Ovary (tissue), 3 donors: ENCODE measurements at regions not wholly inside any gene's neighbourhood (a gene's known extent, or its start where the extent isn't known, plus 50 kb on each side); places are given as distances from the start of the nearest gene placed in this dataset.

ENCODE experiments used
- EP300 ChIP-seq: sonication (generic); formaldehyde crosslinking; IDR thresholded peaks from one replicate; pipeline ENCODE4 v1.6.1; 2017; ENCODE audit warnings: antibody characterized with exemption
- POLR2A ChIP-seq: fragments of 450-650 bp; IDR thresholded peaks from one replicate; pipeline ENCODE4 v1.6.1; 2017; ENCODE audit warnings: antibody characterized with exemption, mild to moderate bottlenecking, moderate library complexity
- TF ChIP-seq, protein P1 (sequence below), 3 donors: fragments of 450-650 bp in 2 of 3; fragments of 200-600 bp in 1 of 3; IDR thresholded peaks; one replicate each; pipeline versions ENCODE4 v1.5.1 to v1.8.0; 2016 to 2022; ENCODE audit warnings: antibody characterized with exemption in 3 of 3, mild to moderate bottlenecking in 1 of 3
- donor health status: DM: no; HTN: no; CAD: no.

GRCh38 chr2:217179854-217180253 is 320.0 kb upstream of the TNP1 start:
- TF ChIP-seq, protein P1, sequence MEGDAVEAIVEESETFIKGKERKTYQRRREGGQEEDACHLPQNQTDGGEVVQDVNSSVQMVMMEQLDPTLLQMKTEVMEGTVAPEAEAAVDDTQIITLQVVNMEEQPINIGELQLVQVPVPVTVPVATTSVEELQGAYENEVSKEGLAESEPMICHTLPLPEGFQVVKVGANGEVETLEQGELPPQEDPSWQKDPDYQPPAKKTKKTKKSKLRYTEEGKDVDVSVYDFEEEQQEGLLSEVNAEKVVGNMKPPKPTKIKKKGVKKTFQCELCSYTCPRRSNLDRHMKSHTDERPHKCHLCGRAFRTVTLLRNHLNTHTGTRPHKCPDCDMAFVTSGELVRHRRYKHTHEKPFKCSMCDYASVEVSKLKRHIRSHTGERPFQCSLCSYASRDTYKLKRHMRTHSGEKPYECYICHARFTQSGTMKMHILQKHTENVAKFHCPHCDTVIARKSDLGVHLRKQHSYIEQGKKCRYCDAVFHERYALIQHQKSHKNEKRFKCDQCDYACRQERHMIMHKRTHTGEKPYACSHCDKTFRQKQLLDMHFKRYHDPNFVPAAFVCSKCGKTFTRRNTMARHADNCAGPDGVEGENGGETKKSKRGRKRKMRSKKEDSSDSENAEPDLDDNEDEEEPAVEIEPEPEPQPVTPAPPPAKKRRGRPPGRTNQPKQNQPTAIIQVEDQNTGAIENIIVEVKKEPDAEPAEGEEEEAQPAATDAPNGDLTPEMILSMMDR (IDR thresholded peaks at IDR 0.05), result no peak
- TF ChIP-seq POLR2A (no peak), EP300 (no peak)
